ENCODE measurements at regions not wholly inside any gene's neighbourhood (a gene's known extent, or its start where the extent isn't known, plus 50 kb on each side); places are given as distances from the start of the nearest gene placed in this dataset.

DNA sequence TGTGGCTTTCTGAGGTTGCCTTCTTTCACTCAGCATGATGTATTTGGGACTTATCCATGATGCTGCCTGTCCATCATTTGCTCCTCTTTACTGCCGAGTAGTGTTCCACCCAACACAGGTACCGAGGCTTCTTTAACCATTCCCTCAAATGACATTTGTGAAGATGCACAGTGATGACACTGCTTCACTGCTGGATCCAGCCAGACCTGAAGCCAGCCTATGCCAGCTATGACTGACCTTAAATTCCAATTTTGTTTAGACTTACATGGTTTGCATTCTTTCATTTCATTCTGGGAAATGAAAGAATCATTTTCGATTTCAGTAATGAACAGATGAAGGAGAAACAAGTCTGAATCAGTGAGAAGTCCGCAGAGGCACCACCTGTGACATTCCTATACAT lies 271.0 kb downstream of the AACS start:
- DNase-seq (ENCODE audit: low spot score), result no peak
- H3K36me3 ChIP-seq (ENCODE audit: low read depth), result no peaks in the 10 kb centered on the region
- no peak for TF ChIP-seq CTCF (IDR thresholded peaks at IDR 0.05; ENCODE audit: poor library complexity, severe bottlenecking)
- H3K4me3 ChIP-seq (ENCODE audit: severe bottlenecking), result no peak overlapping the region
- no peak for ATAC-seq (ENCODE audit: low read depth)
- H3K27me3 ChIP-seq (ENCODE audit: insufficient read depth, poor library complexity, severe bottlenecking), result peaks cover 20% of the 10 kb centered on the region
- no peaks in the 10 kb centered on the region for H3K4me1 ChIP-seq (ENCODE audit: insufficient read depth, poor library complexity, severe bottlenecking)
- no peak overlapping the region for H3K27ac ChIP-seq (ENCODE audit: poor library complexity, severe bottlenecking)
- H3K9me3 ChIP-seq (ENCODE audit: severe bottlenecking), result no peaks in the 10 kb centered on the region

DNA sequence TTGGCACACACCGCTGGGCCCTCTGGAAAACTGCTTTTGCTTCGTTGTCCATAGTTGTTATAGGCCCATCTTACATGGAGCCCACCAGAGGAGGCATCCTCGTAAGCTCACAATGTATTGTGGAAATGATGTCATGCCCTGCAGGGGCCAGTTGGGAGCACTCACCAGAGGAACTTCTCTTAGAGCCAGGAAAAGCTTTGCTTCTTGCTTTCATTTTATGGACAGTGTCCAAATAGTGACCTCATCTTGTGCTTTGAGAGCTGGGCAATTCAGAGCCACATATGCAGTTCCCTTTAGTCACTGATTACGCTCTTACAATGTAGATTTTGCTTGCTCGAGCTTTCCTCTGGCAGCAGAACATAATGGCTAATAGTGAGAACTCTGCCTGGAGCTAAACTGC lies 275.6 kb downstream of the AACS start:
- H3K9me3 ChIP-seq (ENCODE audit: severe bottlenecking), result no peaks in the 10 kb centered on the region
- no peaks in the 10 kb centered on the region for H3K4me1 ChIP-seq (ENCODE audit: insufficient read depth, poor library complexity, severe bottlenecking)
- DNase-seq (ENCODE audit: low spot score), result no peak
- no peak overlapping the region for H3K27ac ChIP-seq (ENCODE audit: poor library complexity, severe bottlenecking)
- TF ChIP-seq CTCF (IDR thresholded peaks at IDR 0.05; ENCODE audit: poor library complexity, severe bottlenecking), result no peak
- H3K4me3 ChIP-seq (ENCODE audit: severe bottlenecking), result no peak overlapping the region
- no peak for ATAC-seq (ENCODE audit: low read depth)
- no peaks in the 10 kb centered on the region for H3K36me3 ChIP-seq (ENCODE audit: low read depth)
- H3K27me3 ChIP-seq (ENCODE audit: insufficient read depth, poor library complexity, severe bottlenecking), result peaks cover 6% of the 10 kb centered on the region

DNA sequence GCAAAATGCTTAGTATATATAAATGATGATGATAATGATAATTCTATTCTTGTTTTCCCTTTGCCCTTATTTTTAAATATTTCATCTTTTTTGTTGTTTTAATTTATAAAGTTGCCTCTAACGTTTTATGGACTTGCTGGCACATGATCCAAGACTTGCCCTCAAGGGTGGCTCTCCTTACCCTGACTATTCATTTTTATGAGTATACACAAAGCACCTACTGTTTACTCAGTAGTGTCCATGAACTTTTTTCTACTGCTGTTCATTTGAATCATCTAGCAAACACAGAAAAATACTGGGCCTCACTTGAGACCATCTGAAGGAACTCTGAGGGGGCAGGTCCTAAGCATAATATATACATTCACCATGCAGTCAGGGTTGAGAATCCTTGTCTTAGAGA lies 276.2 kb downstream of the AACS start:
- Histone ChIP-seq H3K27me3 (ENCODE audit: insufficient read depth, poor library complexity, severe bottlenecking) (peaks cover 6% of the 10 kb centered on the region), H3K9me3 (ENCODE audit: severe bottlenecking) (no peaks in the 10 kb centered on the region), H3K27ac (ENCODE audit: poor library complexity, severe bottlenecking) (no peak overlapping the region), H3K4me1 (ENCODE audit: insufficient read depth, poor library complexity, severe bottlenecking) (no peaks in the 10 kb centered on the region), H3K4me3 (ENCODE audit: severe bottlenecking) (no peak overlapping the region), H3K36me3 (ENCODE audit: low read depth) (no peaks in the 10 kb centered on the region)
- DNase-seq (ENCODE audit: low spot score), result no peak
- ATAC-seq (ENCODE audit: low read depth), result no peak
- TF ChIP-seq CTCF (IDR thresholded peaks at IDR 0.05; ENCODE audit: poor library complexity, severe bottlenecking), result no peak

DNA sequence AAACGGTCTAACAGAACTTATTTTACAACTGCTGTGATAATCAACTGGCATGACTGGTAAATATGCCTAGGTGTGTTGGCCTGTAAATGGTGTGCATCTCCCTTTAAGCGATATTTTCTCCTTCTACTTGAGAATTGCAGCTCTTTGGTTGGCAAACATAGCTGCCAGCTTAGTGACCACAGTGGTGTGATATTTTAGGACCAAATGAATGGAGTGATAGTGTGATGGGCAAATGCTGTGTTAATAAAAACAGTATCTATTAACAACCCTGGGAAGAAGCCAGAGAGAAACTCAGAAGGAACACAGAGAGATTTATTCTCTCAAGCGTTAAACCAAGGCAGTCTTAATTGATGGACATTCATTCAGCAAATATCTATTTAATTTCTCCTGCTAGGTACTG lies 278.4 kb downstream of the AACS start:
- Histone ChIP-seq H3K9me3 (ENCODE audit: severe bottlenecking) (no peaks in the 10 kb centered on the region), H3K4me1 (ENCODE audit: insufficient read depth, poor library complexity, severe bottlenecking) (no peaks in the 10 kb centered on the region), H3K36me3 (ENCODE audit: low read depth) (no peaks in the 10 kb centered on the region), H3K27ac (ENCODE audit: poor library complexity, severe bottlenecking) (no peak overlapping the region), H3K4me3 (ENCODE audit: severe bottlenecking) (no peak overlapping the region), H3K27me3 (ENCODE audit: insufficient read depth, poor library complexity, severe bottlenecking) (peaks cover 10% of the 10 kb centered on the region)
- ATAC-seq (ENCODE audit: low read depth) (no peak), DNase-seq (ENCODE audit: low spot score) (no peak)
- no peak for TF ChIP-seq CTCF (IDR thresholded peaks at IDR 0.05; ENCODE audit: poor library complexity, severe bottlenecking)

DNA sequence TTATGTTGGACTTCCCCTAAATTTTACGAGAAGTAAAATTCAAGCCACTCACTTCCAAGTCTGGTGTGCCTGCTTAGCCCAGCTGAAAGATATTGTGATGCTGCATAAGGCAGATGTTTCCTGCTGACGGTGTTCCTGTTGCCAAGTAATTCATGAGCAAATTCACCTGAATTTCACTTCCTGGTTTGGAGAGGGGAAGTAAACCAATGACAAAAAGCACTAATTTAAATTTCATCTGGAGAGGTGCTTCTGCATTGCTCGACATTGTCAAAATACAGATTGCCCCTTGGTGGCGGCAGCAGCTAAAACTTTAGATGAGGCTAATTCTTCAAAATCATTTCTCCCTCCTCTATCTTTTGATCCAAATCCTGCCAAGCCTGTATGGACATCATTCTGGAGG lies 281.1 kb downstream of the AACS start:
- TF ChIP-seq CTCF (IDR thresholded peaks at IDR 0.05; ENCODE audit: poor library complexity, severe bottlenecking), result peak; percentile 18
- Histone ChIP-seq H3K9me3 (ENCODE audit: severe bottlenecking) (no peaks in the 10 kb centered on the region), H3K36me3 (ENCODE audit: low read depth) (no peaks in the 10 kb centered on the region), H3K4me1 (ENCODE audit: insufficient read depth, poor library complexity, severe bottlenecking) (no peaks in the 10 kb centered on the region), H3K27me3 (ENCODE audit: insufficient read depth, poor library complexity, severe bottlenecking) (peaks cover 7% of the 10 kb centered on the region), H3K4me3 (ENCODE audit: severe bottlenecking) (no peak overlapping the region), H3K27ac (ENCODE audit: poor library complexity, severe bottlenecking) (no peak overlapping the region)
- no peak for DNase-seq (ENCODE audit: low spot score)
- ATAC-seq (ENCODE audit: low read depth), result no peak
